NCI-H2196 treated with DMSO at 0.1 percent for 48 hours (cell line): ENCODE measurements at regions not wholly inside any gene's neighbourhood (a gene's known extent, or its start where the extent isn't known, plus 50 kb on each side); places are given as distances from the start of the nearest gene placed in this dataset.
A peak's percentile ranks its signal among the peaks of the same experiment; 100 is the strongest.

ENCODE experiments used
- DNase-seq: peaks from one replicate; lab custom pipeline; 2025; ENCODE audit not compliant: unreplicated experiment; lab: John Stamatoyannopoulos, UW

DNA sequence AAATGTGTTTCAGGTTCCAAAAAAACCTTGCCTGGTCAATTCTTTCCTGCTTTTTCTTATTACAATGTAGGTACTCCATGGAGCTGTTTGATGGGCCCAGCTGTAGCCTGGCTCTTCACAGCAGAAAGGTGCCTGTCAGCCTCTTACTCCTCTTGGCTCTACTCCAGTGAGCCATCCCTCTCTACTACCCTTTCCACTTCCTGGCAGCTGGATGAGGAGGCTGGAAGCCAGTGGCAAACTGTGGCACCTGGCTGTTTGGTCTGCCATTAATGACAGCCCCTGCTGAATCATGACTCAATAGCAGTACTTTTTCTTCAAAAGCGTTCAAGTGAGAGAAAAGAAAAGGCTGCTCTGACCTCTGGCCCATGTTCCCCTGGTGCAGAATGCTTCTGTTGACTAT lies 618.1 kb downstream of the PYDC2 start:
- peak; percentile 89 for DNase-seq

DNA sequence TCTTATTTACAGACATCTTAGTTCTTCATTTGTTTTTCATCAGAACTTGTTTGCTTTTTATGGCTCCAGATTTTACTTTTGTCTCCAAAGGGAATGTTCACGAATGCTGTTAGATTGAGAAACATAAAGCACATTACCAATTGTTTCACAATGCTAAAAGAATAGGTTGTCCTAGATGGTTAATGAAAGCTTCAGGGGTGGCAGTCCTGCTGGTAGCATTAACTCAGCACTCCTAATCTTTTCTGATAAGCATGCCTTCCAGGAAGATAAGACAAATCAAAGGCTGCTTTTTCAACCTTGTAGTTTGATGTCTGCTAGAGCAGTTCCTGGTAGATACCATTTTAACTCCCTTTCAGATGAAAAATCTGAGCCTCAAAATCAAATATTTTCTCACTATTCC lies 619.4 kb downstream of the PYDC2 start:
- no peak for DNase-seq

DNA sequence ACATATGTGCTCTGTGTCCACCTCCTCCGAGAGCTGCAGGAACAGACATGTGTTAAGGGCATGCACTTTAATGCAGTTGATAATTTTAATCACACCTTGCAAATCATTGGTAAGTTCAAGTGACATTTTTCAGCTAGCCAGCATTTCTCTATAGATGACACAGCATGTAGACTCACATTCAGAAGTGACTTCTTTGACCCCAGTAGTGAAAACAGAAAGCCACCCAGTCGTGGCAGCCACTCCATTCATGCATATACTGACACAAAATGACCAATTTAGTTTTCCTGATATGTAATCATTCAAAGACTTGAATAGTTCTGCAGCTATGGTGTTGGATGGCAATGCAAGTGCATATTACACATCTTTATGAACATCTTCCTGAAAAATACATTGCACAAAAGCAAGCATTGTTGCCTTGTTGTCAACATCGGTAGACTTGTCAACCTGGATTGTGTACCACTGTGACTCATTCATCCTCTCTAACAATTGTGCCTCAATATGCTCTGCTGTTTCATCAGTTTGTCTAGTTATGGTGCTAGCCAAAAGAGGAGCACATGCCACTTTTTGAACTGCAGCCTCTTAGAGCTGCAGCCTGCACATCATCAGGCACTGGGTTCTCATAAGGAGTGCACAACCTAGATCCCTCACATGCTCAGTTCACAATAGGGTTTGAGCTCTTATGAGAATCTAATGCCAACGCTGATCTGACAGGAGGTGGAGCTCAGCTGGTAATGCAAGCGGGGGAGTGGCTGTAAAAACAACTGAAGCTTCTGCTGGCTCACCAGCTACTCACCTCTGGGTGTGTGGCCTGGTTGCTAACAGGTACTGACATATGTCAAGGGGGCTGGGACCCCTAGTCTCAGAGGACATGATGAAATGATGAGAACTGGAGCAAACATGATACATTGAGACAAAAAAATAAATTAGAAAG lies 622.0 kb downstream of the PYDC2 start:
- DNase-seq = no peak
